ENCODE measurements at regions not wholly inside any gene's neighbourhood (a gene's known extent, or its start where the extent isn't known, plus 50 kb on each side); places are given as distances from the start of the nearest gene placed in this dataset.

GRCh38 chr18:10242936-10243680, 211.3 kb upstream of the APCDD1 start:
- FAIRE-seq (no peak), DNase-seq (ENCODE audit: low read depth) (no peak)
- no peak overlapping the region for H3K27ac Mint-ChIP-seq (ENCODE audit: unreplicated experiment)
- peaks cover 3% of the 10 kb centered on the region for H3K9me3 Mint-ChIP-seq (ENCODE audit: unreplicated experiment)
- Histone ChIP-seq H3K36me3 (ENCODE audit: insufficient read depth, low read length) (no peaks in the 10 kb centered on the region), H3K9me3 (ENCODE audit: insufficient read depth, low read depth, low read length) (no peaks in the 10 kb centered on the region), H2AFZ (ENCODE audit: low read depth, low read length) (no peak overlapping the region), H4K20me1 (ENCODE audit: insufficient read depth, low read length) (no peaks in the 10 kb centered on the region), H3K4me2 (ENCODE audit: low read length) (no peak overlapping the region), H3K27ac (ENCODE audit: low read depth, low read length) (no peak overlapping the region), H3K9ac (ENCODE audit: low read length) (no peak overlapping the region), H3K27me3 (ENCODE audit: insufficient read depth, low read length) (no peaks in the 10 kb centered on the region), H3K4me3 (ENCODE audit: insufficient read depth, low read depth, low read length) (no peak overlapping the region), H3K4me1 (ENCODE audit: insufficient read depth, low read length) (no peaks in the 10 kb centered on the region), H3K79me2 (ENCODE audit: insufficient read depth, low read length) (no peaks in the 10 kb centered on the region)
- H3K27me3 Mint-ChIP-seq (ENCODE audit: low read depth, unreplicated experiment), result peaks cover 31% of the 10 kb centered on the region
- H3K4me1 Mint-ChIP-seq (ENCODE audit: low read depth, unreplicated experiment), result no peaks in the 10 kb centered on the region
- TF ChIP-seq EZH2 (IDR thresholded peaks at IDR 0.05; ENCODE audit: insufficient read depth, low read length), result no peak
- no peak for TF ChIP-seq CTCF (IDR thresholded peaks at IDR 0.05; ENCODE audit: insufficient read depth, low read depth, low read length)
- no peak overlapping the region for H3K4me3 Mint-ChIP-seq (ENCODE audit: unreplicated experiment)
- H3K36me3 Mint-ChIP-seq (ENCODE audit: low read depth, unreplicated experiment), result no peaks in the 10 kb centered on the region

- Histone ChIP-seq H3K27ac (ENCODE audit: low read depth, low read length) (no peak overlapping the region), H3K9me3 (ENCODE audit: insufficient read depth, low read depth, low read length) (no peaks in the 10 kb centered on the region), H3K36me3 (ENCODE audit: insufficient read depth, low read length) (no peaks in the 10 kb centered on the region), H3K27me3 (ENCODE audit: insufficient read depth, low read length) (no peaks in the 10 kb centered on the region), H3K4me1 (ENCODE audit: insufficient read depth, low read length) (no peaks in the 10 kb centered on the region), H2AFZ (ENCODE audit: low read depth, low read length) (no peak overlapping the region), H3K4me3 (ENCODE audit: insufficient read depth, low read depth, low read length) (no peak overlapping the region), H3K79me2 (ENCODE audit: insufficient read depth, low read length) (no peaks in the 10 kb centered on the region), H4K20me1 (ENCODE audit: insufficient read depth, low read length) (no peaks in the 10 kb centered on the region), H3K9ac (ENCODE audit: low read length) (no peak overlapping the region), H3K4me2 (ENCODE audit: low read length) (no peak overlapping the region)
- FAIRE-seq, result no peak
- no peak overlapping the region for H3K4me3 Mint-ChIP-seq (ENCODE audit: unreplicated experiment)
- DNase-seq (ENCODE audit: low read depth), result no peak
- peaks cover 1% of the 10 kb centered on the region for H3K9me3 Mint-ChIP-seq (ENCODE audit: unreplicated experiment)
- no peak overlapping the region for H3K27ac Mint-ChIP-seq (ENCODE audit: unreplicated experiment)
- no peaks in the 10 kb centered on the region for H3K36me3 Mint-ChIP-seq (ENCODE audit: low read depth, unreplicated experiment)
- H3K27me3 Mint-ChIP-seq (ENCODE audit: low read depth, unreplicated experiment), result peaks cover 26% of the 10 kb centered on the region
- TF ChIP-seq CTCF (IDR thresholded peaks at IDR 0.05; ENCODE audit: insufficient read depth, low read depth, low read length), result no peak
- no peak for TF ChIP-seq EZH2 (IDR thresholded peaks at IDR 0.05; ENCODE audit: insufficient read depth, low read length)
- H3K4me1 Mint-ChIP-seq (ENCODE audit: low read depth, unreplicated experiment), result no peaks in the 10 kb centered on the region
Measured at GRCh38 chr18:10244341-10244740, 210.1 kb upstream of the APCDD1 start.

Data from astrocyte (in vitro differentiated cells and primary cell).